ENCODE measurements at regions not wholly inside any gene's neighbourhood (a gene's known extent, or its start where the extent isn't known, plus 50 kb on each side); places are given as distances from the start of the nearest gene placed in this dataset.

DNA sequence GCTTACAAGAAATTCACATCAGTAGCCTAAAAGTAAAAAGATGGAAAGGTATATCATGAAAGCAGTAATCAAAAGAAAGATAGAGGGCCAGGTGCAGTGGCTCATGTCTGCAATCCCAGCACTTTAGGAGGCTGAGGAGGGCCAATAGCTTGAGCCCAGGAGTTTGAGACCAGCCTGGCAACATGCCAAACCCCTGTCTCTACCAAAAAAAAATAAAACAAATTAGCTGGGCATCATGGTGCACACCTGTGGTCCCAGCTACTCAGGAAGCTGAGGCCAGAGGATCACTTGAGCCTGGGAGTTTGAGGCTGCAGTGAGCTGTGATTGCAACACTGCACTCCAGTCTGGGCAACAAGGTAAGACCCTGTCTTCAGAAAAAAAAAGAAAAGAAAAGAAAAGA, 55.5 kb downstream of the GSPT2 start:
- DNase-seq (ENCODE audit: low read depth): no peak

DNA sequence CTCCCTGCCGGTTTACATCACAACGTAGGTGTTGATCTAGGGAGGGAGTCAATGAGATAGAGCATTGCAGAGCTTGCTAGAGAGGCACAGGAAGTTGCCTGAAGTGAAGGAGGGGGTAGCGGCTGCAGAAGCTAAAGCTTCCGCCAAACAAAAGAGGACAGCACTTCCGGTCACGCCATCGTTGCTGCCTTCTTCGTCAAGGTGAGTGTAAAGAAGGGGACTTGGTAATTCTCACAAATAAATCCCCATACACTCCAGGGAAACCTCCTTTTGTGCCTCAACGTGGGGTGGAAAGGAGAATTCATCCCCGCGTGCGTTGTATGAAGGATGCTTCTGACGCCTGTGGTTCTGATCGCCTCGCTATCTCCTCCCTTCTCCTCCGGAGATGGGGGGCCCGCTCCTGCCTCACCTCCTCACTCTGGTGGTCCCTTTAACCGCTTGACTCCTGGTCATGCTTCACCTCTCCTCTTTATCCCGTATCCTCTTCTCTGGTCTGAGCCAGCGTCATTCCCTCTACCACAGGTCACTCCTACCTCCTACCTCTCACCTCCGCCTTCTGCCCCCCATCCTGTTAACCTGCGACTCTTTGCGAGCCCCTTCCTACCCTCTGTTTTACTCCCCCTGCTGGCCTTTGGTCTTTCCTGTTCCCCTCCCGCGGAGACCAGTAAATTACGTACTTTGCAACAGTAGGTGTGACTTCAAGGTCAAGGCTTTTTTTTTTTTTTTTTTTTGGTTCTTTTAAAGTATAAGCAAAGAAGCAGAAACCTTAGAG, 59.9 kb downstream of the GSPT2 start:
- peak; percentile 19 for DNase-seq (ENCODE audit: low read depth)

DNA sequence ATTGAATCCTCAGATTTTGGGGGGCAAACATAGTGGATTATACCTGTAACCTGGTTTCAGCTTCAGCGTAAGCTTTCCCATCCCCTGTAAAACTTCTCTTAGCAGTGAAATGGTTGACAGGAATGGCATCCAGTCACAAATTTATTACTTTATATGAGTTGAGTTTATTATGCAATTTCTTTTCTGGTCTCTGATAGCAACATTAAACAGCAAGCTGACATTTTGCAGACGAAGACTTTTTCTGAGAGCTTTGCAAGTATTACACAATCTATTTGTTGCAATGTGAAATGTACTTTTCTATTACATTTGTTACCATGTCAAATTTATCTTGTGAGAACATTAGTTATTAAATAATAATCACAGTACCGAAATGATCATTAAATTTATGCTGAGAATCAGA, 60.6 kb downstream of the GSPT2 start:
- no peak for DNase-seq (ENCODE audit: low read depth)

DNA sequence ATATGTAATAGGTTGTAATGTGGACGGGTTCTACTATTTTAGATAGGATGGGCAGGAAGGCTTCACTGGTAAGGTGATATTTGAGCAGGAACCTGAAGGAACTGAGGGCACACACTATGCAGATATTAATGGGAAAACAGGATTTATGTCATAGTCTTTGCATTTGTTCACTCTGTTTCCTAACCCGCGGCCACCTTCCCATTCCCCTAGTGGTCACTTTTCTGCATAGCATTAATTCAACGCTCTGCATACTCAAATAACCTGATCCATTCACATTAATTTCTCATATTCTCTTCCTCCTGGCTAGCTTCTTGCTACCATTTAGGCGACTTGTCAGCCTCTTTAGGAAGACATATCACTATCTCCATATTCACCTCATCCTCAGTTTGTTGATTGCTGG, 61.5 kb downstream of the GSPT2 start:
- no peak for DNase-seq (ENCODE audit: low read depth)

DNA sequence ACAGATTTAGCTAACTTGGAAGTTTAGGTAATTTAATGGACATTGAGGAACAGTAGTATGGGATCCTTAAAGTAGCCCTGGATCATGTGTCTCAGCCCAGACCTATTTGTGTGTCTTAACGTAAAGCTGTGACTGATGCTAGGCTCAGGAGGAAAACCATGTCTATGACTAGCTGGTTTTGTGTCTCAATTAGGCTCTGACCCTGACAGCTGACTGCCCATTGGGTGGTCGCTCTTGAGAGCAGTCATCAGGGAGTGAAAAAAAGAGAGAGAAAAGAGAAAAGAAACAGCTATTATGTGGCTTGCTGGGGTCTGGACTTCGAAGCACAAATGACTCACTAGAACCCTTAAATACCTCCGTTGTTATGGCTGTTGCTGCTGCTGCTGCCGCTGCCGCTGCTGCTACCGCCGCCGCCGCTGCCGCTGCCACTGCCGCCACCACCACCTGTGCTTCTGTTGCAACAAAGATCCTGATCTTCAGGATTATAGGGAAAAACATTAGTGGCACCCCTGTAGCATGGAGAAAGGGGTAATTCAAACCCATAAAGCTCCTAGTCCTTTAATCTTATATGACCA, 70.7 kb downstream of the GSPT2 start:
- no peak for DNase-seq (ENCODE audit: low read depth)

DNA sequence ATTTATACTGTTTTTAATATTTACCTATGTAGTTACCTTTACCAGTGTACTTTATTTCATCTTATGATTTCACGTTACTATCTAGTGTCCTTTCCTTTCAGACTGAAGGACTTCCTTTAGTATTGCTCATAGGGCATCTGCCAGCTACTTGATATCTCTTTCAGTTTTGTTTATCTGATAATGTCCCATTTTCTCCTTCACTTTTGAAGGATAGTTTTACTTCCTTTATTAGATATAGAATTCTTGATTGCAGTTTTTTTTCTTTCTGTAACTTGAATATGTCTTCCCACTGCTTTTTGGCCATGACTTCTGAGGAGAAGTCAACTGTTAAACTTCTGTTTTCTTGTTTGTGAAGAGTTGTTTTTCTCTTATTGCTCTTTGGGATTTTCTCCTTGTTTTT, 69.4 kb upstream of the MAGED1 start:
- no peak for DNase-seq (ENCODE audit: low read depth)

DNA sequence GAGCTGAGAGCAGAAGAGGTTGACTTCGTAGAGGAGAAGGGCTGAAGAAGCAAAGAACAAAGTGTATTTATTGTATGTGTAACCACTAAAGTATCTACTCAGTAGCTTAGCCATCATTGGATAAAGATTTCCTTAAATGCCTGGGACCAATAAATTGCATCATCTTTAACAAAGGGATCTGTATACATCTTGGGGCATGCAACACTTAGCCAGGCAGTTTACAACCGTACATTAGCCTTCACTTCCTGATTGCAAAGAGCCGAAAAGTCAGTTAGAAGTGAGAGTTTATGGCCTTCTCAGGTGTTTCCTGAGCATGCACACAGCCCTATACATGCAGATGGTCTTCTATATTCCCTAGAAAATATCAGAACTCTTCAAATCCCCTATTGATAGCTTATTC, 68.0 kb upstream of the MAGED1 start:
- no peak for DNase-seq (ENCODE audit: low read depth)

DNA sequence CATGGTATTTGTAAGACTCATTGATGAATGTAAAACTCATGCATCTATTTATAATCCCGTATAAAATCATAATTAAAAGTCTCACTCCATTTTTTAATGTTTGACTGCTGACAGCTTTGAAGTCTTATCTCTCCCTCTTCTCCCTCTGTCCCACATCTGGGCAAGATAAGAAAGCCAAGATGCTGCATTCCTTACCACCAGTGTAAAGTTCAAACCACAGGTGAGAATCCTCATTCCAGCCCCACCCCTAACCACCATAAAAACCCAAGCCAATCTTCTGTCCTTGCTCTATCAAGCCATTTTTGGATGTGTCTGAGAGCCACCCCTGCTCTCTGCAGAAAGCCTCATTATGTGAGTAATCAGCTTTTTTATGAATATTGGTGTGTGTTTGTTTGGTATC, 59.3 kb upstream of the MAGED1 start:
- no peak for DNase-seq (ENCODE audit: low read depth)

DNA sequence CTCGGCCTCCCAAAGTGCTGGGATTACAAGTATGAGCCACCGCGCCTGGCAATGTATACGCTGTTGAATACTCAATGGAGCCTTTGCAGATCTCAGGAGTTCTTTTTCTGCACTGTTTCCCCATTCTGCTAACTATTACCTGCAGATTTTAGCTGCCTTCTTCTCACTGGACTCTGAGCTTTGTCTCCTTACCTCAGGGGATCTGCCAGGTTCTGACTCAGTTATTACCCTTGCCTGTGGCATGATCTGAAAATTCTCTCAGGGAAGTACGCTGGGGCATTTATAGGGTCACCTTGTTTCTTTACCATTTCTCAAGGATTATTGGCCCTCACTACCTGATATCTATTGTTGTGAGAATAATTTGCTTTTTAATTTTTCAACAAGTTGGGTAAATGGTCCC, 56.6 kb upstream of the MAGED1 start:
- DNase-seq (ENCODE audit: low read depth): no peak

DNA sequence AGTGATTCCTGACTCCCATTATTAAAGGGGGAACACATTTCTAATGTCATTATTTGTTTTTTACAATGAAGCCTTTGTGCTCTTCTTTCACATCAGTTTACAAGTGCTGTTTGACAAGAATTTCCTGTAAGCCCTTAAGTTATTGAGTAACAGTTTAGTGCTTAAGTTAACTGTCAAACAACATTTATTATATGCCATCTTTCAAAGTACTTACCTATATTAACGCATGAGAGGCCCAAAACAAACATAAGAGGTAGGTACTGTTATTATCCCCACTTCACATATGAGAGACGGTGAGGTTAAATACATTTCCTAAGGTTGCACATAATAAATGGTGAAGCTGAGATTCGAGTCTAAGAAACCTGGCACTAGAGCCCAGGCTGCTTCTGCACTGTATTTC, 56.0 kb upstream of the MAGED1 start:
- DNase-seq (ENCODE audit: low read depth): no peak

DNA sequence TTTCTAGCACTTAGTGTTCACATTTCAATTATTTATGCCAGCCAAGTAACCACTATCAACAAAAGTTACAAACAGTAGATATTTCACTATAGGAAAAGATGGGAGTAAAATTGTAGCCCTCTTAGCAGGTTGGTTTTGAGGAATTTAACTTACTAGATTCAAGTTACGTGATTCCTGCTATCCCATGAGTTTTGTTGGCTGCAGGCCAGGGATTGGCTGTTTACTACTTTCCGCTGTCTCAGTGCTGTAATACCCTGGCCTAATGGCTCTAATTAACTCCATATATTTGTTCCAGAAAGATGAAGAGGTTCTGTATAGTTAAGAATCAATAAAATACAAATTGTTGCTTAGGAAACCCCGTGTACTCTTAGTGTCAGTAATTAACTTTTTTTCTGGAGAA, 55.5 kb upstream of the MAGED1 start:
- no peak for DNase-seq (ENCODE audit: low read depth)

Data from non-pigmented ciliary epithelial cell (primary cell).